HG03558 (cell line): ENCODE measurements at regions not wholly inside any gene's neighbourhood (a gene's known extent, or its start where the extent isn't known, plus 50 kb on each side); places are given as distances from the start of the nearest gene placed in this dataset.

Experiments
- ATAC-seq: cut with Tn5 transposase; IDR thresholded peaks from one replicate; pipeline ENCODE4 v1.9.1; 2021; ENCODE audit warnings: moderate number of reproducible peaks; ENCODE audit not compliant: unreplicated experiment; ENCODE audit errors: extremely low read depth

GRCh38 chr16:16774389-16774788, 395.4 kb downstream of the NPIPA7 start:
- ATAC-seq: no peak

- no peak for ATAC-seq
Observed at GRCh38 chr16:16778332-16778731, 399.4 kb downstream of the NPIPA7 start.

GRCh38 chr16:16780588-16780987, 401.6 kb downstream of the NPIPA7 start:
- ATAC-seq: no peak

GRCh38 chr16:16782153-16782552, 403.2 kb downstream of the NPIPA7 start:
- no peak for ATAC-seq

GRCh38 chr16:16788004-16788403, 409.1 kb downstream of the NPIPA7 start:
- ATAC-seq: no peak

- ATAC-seq: no peak
Observed at GRCh38 chr16:16790597-16790996, 411.7 kb downstream of the NPIPA7 start.

- no peak for ATAC-seq
Observed at GRCh38 chr16:16791051-16791450, 412.1 kb downstream of the NPIPA7 start.

GRCh38 chr16:16797239-16797638, 418.3 kb downstream of the NPIPA7 start:
- no peak for ATAC-seq

- ATAC-seq: no peak
Observed at GRCh38 chr16:16798504-16798903, 419.6 kb downstream of the NPIPA7 start.

GRCh38 chr16:16805809-16806208, 426.9 kb downstream of the NPIPA7 start:
- no peak for ATAC-seq

GRCh38 chr16:16815641-16816040, 436.7 kb downstream of the NPIPA7 start:
- no peak for ATAC-seq

GRCh38 chr16:16817196-16817595, 438.3 kb downstream of the NPIPA7 start:
- ATAC-seq: no peak

GRCh38 chr16:16821261-16821660, 442.3 kb downstream of the NPIPA7 start:
- ATAC-seq: no peak

- ATAC-seq: no peak
Observed at GRCh38 chr16:16828913-16829398, 450.0 kb downstream of the NPIPA7 start.

- no peak for ATAC-seq
Observed at GRCh38 chr16:16830401-16830800, 451.5 kb downstream of the NPIPA7 start.

- ATAC-seq: no peak
Observed at GRCh38 chr16:16830973-16831372, 452.0 kb downstream of the NPIPA7 start.

- no peak for ATAC-seq
Observed at GRCh38 chr16:16833165-16833564, 454.2 kb downstream of the NPIPA7 start.

GRCh38 chr16:16850274-16850673, 471.3 kb downstream of the NPIPA7 start:
- no peak for ATAC-seq

GRCh38 chr16:16857012-16857411, 478.1 kb downstream of the NPIPA7 start:
- no peak for ATAC-seq

- no peak for ATAC-seq
Observed at GRCh38 chr16:16857603-16858283, 478.8 kb downstream of the NPIPA7 start.

GRCh38 chr16:16861546-16861945, 482.6 kb downstream of the NPIPA7 start:
- no peak for ATAC-seq

- no peak for ATAC-seq
Observed at GRCh38 chr16:16863672-16864071, 484.7 kb downstream of the NPIPA7 start.
